GM19328 (cell line): ENCODE measurements at regions not wholly inside any gene's neighbourhood (a gene's known extent, or its start where the extent isn't known, plus 50 kb on each side); places are given as distances from the start of the nearest gene placed in this dataset.

Experiments
- ATAC-seq: cut with Tn5 transposase; IDR thresholded peaks from one replicate; pipeline ENCODE4 v1.9.1; 2021; ENCODE audit warnings: mild to moderate bottlenecking, moderate library complexity; ENCODE audit not compliant: unreplicated experiment

DNA sequence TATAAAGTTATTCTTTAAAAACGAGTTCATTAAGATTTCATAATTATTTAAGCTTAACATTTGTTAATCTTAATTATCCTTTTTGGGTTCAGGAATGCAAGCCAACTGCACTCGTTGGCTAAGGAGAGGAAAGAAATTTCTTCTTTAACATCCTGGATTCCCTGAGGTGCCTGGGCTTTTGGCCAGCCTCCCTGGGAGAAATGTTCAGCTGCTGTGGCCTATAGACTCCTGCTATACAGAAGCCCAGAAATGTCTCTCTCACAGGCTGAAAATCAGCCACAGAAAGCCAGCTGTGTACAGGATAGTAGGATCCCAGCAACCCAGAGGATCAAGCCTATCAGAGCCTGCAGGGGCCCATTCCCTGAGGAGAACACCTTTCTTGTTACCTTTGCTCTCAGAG is 430.3 kb downstream of the XIRP2 start:
- ATAC-seq, result no peak

DNA sequence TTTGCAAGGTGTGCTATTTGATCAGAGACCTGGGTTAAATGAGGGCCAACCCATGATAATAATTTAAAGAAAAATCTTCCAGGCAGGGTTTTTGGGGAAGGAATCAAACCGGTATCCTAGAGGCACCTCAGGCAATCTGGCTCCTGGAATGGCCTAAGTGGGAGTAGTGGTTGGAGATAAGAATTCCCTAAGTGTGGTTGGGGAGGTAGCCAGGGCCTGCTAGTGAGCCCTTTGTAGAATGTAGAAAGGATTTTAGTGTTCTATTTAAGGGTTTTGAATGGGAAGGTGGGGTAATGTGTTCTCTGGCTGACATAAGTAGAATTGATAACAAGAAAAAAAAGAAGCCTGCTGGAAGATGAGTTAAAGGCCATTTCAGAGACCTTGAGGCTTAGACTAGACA is 422.2 kb downstream of the XIRP2 start:
- no peak for ATAC-seq
